GM19035 (cell line): ENCODE measurements at regions not wholly inside any gene's neighbourhood (a gene's known extent, or its start where the extent isn't known, plus 50 kb on each side); places are given as distances from the start of the nearest gene placed in this dataset.
"Not testable (repeated sequence)": the region's sequence is repeated elsewhere in the genome, so short reads cannot be mapped to it uniquely, and the experiment has no call there.

Source experiments
- ATAC-seq: cut with Tn5 transposase; IDR thresholded peaks from one replicate; pipeline ENCODE4 v1.9.1; 2021; ENCODE audit not compliant: unreplicated experiment

- ATAC-seq = no peak
These were observed 316.5 kb downstream of the MEX3B start for GRCh38 chr15:81729340-81729739.

DNA sequence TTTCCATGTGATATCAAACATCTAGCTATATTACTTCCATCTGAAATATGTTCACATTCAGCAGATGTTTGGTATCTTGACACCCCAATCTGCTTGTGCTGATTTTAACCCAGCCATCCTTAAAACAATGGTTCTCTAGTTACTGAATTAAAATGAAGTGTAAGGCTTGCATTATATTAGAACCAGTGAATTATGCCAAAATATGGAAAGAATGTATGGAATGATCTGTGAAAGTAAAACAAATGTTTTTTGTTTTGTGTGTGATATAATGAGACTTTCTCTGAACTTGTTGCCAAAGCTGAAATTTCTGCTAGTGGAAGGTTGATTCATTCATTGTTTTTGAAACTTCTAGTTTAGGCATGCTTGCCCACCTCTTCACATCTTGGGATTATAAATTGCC lies 317.1 kb downstream of the MEX3B start:
- ATAC-seq = no peak

DNA sequence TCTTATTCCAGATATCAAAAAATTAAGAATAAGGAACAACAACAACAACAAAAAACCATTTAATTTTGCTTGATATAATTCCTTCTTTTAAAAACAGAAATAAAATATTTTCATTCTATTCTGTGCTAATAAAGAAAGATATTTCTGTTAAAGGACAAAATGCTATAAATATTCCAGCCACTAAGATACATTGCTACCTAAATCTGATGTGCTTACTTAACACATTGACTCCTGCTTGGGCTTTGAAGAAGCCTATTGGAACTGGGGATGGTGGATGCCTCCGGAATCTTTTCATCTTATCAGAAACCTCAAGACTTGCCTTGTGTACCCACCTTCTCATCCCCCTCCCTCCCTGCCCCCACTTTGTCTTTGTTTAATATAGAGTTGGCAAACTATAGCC lies 320.2 kb downstream of the MEX3B start:
- ATAC-seq = no peak

DNA sequence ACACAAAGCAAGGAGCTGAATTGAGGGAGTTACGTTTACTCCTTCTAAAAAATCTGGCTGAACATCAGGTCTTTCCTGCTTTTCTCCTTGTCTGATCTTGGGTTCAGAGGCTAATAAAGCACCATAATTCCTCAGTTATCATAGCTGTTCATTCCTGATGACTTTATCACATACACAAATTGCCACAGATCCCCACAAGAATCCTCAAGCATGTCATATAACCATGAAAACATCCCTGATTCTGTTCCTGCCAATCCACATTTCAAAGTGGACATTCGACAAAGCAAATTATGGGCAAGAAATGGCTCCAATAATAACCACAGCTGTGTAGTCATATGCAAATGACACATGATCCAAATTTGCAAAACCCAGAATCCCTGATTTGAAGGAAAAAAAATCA lies 321.3 kb downstream of the MEX3B start:
- no peak for ATAC-seq

GRCh38 chr15:81723701-81724100 lies 322.1 kb downstream of the MEX3B start:
- ATAC-seq = no peak

GRCh38 chr15:81723113-81723651 lies 322.6 kb downstream of the MEX3B start:
- no peak for ATAC-seq

- not testable (repeated sequence) for ATAC-seq
These were observed 329.4 kb downstream of the MEX3B start for GRCh38 chr15:81716468-81716867.

GRCh38 chr15:81710328-81710727 lies 335.5 kb downstream of the MEX3B start:
- no peak for ATAC-seq

DNA sequence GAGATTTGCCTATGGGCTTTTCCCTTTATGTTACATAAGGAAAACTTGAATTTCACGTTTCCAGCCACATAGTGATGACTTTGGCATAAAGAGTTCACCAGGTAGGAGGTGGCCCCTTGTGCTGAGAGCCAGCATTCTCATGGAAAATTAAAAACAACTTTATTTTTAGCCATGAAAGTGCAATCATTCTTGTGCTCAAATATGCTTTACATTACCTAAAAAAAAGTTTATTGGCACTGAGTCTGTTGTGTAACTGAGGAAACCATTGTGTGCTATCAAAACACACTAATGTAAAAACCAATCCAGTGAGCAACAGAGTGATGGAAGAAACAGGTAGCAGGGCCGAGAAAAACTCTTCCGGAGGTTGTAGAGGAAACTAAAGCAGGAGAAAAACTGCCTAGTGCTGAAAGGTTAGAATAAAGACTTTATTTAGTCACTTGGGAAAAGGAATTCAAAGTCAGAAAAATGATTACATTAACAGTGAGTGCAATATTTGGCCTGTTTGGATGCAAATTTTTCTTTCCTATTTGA lies 332.9 kb upstream of the TMC3 start:
- not testable (repeated sequence) for ATAC-seq

- not testable (repeated sequence) for ATAC-seq
These were observed 331.7 kb upstream of the TMC3 start for GRCh38 chr15:81705727-81706126.

- ATAC-seq = no peak
These were observed 312.0 kb upstream of the TMC3 start for GRCh38 chr15:81686021-81686420.

DNA sequence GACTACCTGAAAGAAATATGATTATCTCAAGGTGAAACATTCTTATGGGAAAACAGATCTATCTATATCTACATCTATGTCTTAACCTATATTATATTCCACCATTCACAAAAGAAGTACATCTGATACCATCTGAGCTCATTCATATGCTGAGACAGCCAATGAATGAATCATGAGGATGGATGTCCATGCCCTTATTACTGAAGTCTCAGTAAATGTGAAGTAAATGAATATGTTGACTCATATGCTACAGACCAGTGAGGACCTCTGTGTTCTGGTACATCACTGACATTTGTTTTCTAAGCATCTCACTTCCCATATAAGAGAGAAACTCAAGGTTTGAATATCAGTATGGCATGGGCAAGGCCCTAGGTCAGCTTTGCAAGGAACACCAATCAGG lies 311.2 kb upstream of the TMC3 start:
- no peak for ATAC-seq

- ATAC-seq = no peak
These were observed 306.8 kb upstream of the TMC3 start for GRCh38 chr15:81680829-81681228.

- ATAC-seq = no peak
These were observed 292.8 kb upstream of the TMC3 start for GRCh38 chr15:81666839-81667238.

GRCh38 chr15:81660976-81661375 lies 287.0 kb upstream of the TMC3 start:
- no peak for ATAC-seq

DNA sequence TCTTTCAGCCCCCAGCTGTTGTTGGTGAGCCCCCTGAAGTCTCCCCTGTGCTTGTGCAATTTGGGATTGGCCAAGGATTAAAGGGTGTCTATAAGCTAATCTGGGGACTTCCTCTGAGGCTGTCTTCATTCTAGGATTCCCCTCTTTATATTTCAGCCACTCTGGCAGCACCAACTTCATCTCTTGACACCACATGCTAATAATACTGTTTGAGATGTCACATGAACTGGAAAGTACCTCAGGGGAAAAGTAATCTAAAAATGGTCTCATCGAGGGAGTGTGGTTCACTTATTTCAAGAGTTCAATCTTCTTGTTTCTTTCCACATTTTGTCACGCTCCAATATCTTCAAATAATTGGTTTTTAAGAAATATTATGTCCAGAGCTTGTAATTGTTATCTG lies 279.2 kb upstream of the TMC3 start:
- ATAC-seq = no peak

GRCh38 chr15:81645470-81645869 lies 271.5 kb upstream of the TMC3 start:
- ATAC-seq = no peak

DNA sequence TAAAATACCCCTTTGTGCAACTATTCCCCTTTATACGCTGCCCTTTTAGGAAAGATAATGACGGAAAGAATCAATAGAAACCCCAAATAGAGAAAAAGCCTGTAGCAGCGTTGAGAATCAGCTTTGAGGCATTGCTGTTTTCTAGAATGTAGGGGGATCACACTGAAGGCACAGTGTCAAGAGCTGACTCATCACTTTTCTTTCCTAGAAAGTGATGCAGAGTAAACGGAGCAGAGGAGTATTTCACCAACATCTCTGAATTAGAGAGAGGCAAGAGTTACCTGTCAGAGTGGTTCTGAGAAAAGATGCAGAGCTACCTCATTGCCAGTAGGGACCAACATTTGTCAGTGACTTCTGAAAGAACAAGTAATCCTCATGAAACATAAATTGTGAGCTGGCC lies 269.8 kb upstream of the TMC3 start:
- ATAC-seq = no peak

DNA sequence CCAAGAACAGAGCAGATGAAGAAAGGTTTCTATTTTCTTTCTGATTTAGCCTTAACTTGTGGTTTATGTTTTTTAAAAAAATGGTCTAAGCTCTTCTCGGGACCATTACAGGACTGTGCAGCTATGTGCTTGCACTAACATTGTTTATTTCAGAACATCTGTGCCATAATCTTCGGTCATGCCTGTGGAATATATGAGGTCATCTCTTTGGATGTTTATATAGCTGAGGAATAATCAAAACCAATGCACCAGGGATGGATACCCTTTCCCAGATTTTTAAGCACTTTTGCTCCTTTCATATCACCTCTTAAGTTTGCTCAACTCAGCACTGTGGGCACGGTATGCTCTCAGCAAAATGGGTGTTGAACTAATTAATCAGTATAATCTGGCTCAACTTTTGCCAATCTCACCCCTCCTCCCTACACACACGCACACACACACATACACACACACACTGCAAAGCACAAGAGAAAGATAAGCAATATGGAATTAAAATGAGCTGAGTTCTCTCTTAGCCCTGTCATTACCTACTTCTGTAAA lies 268.5 kb upstream of the TMC3 start:
- ATAC-seq = no peak

GRCh38 chr15:81636064-81636463 lies 262.1 kb upstream of the TMC3 start:
- not testable (repeated sequence) for ATAC-seq

GRCh38 chr15:81633889-81634288 lies 259.9 kb upstream of the TMC3 start:
- no peak for ATAC-seq

DNA sequence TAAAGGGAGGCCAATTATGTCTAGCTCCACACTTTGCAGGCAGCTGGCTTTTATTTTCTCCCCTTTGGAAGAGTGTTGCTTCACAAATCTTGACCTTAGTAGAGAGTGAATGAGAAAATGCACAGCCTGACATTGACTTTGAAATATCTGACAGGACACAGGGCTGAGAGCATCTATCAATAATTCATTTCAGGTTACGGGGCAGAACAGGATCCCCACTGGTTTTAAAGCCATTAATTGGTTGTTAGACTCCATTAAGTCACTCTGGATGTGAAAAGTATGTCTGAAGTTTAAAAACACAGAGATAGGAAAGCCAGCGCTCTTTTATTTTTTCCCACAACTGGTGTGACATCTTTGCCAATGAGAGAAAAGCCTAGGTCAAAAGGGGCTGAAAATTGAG lies 251.9 kb upstream of the TMC3 start:
- no peak for ATAC-seq

DNA sequence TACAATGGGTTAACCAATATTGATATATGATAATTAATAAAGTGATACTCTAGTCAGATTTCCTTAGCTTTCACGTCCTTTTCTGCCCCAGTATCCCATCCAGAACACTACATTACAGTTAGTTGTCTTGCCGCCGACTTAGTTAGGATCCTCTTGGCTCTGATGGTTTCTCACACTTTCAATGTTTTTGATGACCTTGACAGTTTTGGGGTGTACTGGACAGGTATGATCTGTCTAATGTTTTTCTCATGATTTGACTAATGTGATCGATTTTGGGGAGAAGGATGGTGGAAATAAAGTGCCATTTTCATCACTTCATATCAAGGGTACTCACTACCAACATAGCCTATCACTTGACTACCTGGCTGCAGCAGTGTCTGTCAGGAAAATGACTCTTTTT lies 245.0 kb upstream of the TMC3 start:
- ATAC-seq = no peak
